ENCODE measurements at regions not wholly inside any gene's neighbourhood (a gene's known extent, or its start where the extent isn't known, plus 50 kb on each side); places are given as distances from the start of the nearest gene placed in this dataset.

- no peak for DNase-seq (ENCODE audit: low spot score)
- Histone ChIP-seq H3K4me3 (ENCODE audit: low read depth in 1 of 3, low read length in 3 of 3) (no peak overlapping the region), H3K27ac (ENCODE audit: low read depth in 1 of 2, low read length in 2 of 2) (no peak overlapping the region), H3K9ac (ENCODE audit: low read depth in 1 of 2, low read length in 2 of 2) (no peak overlapping the region), H3K27me3 (ENCODE audit: control insufficient read depth in 4 of 4, insufficient read depth in 4 of 4, low read length in 3 of 4) (no peaks in the 10 kb centered on the region), H3K9me3 (ENCODE audit: control insufficient read depth in 4 of 4, low read length in 3 of 4) (peaks cover 0 to 1% (median 0%) of the 10 kb centered on the region in 4 donors), H3K4me1 (ENCODE audit: control insufficient read depth in 4 of 4, insufficient read depth in 4 of 4, low read length in 3 of 4) (no peaks in the 10 kb centered on the region), H3K36me3 (ENCODE audit: control insufficient read depth in 4 of 4, insufficient read depth in 3 of 4, low read depth in 1 of 4, low read length in 3 of 4) (no peaks in the 10 kb centered on the region)
- 83% methylated on average over 5 of the region's 5 CpGs for WGBS
- TF ChIP-seq, protein P1, sequence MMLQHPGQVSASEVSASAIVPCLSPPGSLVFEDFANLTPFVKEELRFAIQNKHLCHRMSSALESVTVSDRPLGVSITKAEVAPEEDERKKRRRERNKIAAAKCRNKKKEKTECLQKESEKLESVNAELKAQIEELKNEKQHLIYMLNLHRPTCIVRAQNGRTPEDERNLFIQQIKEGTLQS (IDR thresholded peaks at IDR 0.05) = no peak
- no peak for TF ChIP-seq FOXA2 (IDR thresholded peaks at IDR 0.05)
- TF ChIP-seq, protein P2, sequence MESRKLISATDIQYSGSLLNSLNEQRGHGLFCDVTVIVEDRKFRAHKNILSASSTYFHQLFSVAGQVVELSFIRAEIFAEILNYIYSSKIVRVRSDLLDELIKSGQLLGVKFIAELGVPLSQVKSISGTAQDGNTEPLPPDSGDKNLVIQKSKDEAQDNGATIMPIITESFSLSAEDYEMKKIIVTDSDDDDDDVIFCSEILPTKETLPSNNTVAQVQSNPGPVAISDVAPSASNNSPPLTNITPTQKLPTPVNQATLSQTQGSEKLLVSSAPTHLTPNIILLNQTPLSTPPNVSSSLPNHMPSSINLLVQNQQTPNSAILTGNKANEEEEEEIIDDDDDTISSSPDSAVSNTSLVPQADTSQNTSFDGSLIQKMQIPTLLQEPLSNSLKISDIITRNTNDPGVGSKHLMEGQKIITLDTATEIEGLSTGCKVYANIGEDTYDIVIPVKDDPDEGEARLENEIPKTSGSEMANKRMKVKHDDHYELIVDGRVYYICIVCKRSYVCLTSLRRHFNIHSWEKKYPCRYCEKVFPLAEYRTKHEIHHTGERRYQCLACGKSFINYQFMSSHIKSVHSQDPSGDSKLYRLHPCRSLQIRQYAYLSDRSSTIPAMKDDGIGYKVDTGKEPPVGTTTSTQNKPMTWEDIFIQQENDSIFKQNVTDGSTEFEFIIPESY (IDR thresholded peaks at IDR 0.05) = no peak
- TF ChIP-seq JUND (IDR thresholded peaks at IDR 0.05) = no peak
- TF ChIP-seq, protein P3, sequence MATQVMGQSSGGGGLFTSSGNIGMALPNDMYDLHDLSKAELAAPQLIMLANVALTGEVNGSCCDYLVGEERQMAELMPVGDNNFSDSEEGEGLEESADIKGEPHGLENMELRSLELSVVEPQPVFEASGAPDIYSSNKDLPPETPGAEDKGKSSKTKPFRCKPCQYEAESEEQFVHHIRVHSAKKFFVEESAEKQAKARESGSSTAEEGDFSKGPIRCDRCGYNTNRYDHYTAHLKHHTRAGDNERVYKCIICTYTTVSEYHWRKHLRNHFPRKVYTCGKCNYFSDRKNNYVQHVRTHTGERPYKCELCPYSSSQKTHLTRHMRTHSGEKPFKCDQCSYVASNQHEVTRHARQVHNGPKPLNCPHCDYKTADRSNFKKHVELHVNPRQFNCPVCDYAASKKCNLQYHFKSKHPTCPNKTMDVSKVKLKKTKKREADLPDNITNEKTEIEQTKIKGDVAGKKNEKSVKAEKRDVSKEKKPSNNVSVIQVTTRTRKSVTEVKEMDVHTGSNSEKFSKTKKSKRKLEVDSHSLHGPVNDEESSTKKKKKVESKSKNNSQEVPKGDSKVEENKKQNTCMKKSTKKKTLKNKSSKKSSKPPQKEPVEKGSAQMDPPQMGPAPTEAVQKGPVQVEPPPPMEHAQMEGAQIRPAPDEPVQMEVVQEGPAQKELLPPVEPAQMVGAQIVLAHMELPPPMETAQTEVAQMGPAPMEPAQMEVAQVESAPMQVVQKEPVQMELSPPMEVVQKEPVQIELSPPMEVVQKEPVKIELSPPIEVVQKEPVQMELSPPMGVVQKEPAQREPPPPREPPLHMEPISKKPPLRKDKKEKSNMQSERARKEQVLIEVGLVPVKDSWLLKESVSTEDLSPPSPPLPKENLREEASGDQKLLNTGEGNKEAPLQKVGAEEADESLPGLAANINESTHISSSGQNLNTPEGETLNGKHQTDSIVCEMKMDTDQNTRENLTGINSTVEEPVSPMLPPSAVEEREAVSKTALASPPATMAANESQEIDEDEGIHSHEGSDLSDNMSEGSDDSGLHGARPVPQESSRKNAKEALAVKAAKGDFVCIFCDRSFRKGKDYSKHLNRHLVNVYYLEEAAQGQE (IDR thresholded peaks at IDR 0.05) = no peak
- no peak for TF ChIP-seq EGR1 (IDR thresholded peaks at IDR 0.05; ENCODE audit: low read depth in 2 of 2)
- TF ChIP-seq HNF4A (conservative IDR thresholded peaks at IDR 0.05) = no peak
- no peak for TF ChIP-seq CTCF (IDR thresholded peaks at IDR 0.05; ENCODE audit: low read depth, low read length, missing input control)
Observed at GRCh38 chr3:106204160-106204868, 335.5 kb upstream of the CBLB start.

DNA sequence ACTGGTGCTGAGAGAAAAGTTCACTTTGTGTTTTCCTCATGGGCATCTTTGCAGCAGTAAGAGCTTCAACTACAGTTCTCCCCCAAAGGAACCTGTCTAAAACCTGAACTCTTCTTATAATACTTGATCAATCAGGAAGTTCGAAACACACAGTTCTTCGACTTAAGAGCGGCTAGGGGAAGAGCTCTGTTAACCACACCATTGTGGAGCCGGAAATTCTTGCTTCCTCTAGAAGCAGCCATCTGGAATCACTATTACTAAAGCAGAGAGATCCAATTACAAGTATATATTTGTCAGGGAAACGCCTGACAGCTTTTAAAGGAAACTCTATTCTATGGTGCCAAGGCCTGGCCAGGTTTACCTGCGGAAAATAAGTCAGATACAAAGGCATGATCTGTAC, 337.3 kb upstream of the CBLB start:
- Histone ChIP-seq H3K4me3 (ENCODE audit: low read depth in 1 of 3, low read length in 3 of 3) (no peak overlapping the region), H3K36me3 (ENCODE audit: control insufficient read depth in 4 of 4, insufficient read depth in 3 of 4, low read depth in 1 of 4, low read length in 3 of 4) (no peaks in the 10 kb centered on the region), H3K9me3 (ENCODE audit: control insufficient read depth in 4 of 4, low read length in 3 of 4) (peaks cover 0 to 1% (median 0%) of the 10 kb centered on the region in 4 donors), H3K27me3 (ENCODE audit: control insufficient read depth in 4 of 4, insufficient read depth in 4 of 4, low read length in 3 of 4) (no peaks in the 10 kb centered on the region), H3K9ac (ENCODE audit: low read depth in 1 of 2, low read length in 2 of 2) (no peak overlapping the region), H3K4me1 (ENCODE audit: control insufficient read depth in 4 of 4, insufficient read depth in 4 of 4, low read length in 3 of 4) (no peaks in the 10 kb centered on the region), H3K27ac (ENCODE audit: low read depth in 1 of 2, low read length in 2 of 2) (no peak overlapping the region)
- no peak for DNase-seq (ENCODE audit: low spot score)
- TF ChIP-seq TAF1 (conservative IDR thresholded peaks at IDR 0.05) (no peak), FOXA2 (IDR thresholded peaks at IDR 0.05) (no peak), CTCF (IDR thresholded peaks at IDR 0.05; ENCODE audit: low read depth, low read length, missing input control) (no peak), FOXA1 (IDR thresholded peaks at IDR 0.05) (no peak), JUND (IDR thresholded peaks at IDR 0.05) (no peak)
- TF ChIP-seq, protein P1 (IDR thresholded peaks at IDR 0.05) = no peak
- 57% methylated on average over 6 of the region's 6 CpGs for WGBS

Measured in liver (tissue), 8 donors.